Uterus (tissue), 2 donors: ENCODE measurements at regions not wholly inside any gene's neighbourhood (a gene's known extent, or its start where the extent isn't known, plus 50 kb on each side); places are given as distances from the start of the nearest gene placed in this dataset.

Experiments used
- POLR2A ChIP-seq, 2 donors: fragments of 450-650 bp; IDR thresholded peaks; one replicate each; pipeline ENCODE4 v1.6.1; 2016; ENCODE audit warnings: antibody characterized with exemption in 2 of 2, mild to moderate bottlenecking in 1 of 2, moderate library complexity in 1 of 2
- TF ChIP-seq, protein P1 (sequence below), 4 experiments: fragments of 200-600 bp in 2 of 4; fragments of 450-650 bp in 2 of 4; sonication (generic) in 2 of 4; IDR thresholded peaks; one replicate each; pipeline ENCODE4 v1.5.1; 2016 to 2019; ENCODE audit warnings: antibody characterized with exemption in 4 of 4, mild to moderate bottlenecking in 2 of 4, moderate library complexity in 1 of 4

DNA sequence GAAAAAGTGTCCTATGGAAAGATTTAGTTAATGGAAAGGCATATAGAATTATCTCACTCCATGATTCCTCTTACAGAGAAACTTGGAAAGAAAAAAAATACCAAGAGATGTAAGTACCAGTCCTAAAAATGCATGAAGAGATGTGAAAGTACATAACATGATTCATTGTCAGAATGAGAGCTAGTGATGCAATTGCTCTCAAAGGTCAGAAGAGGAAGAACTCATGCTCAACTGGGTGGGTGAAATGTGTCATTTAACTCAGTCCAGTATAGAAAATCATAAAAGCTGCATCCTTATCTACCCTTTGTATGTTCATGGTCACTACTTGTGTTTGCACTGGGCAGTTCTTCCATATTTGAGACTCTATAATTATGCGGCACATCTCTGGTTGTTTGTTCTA is 300.0 kb upstream of the PIK3C3 start:
- TF ChIP-seq POLR2A (IDR thresholded peaks at IDR 0.05), result no peak
- TF ChIP-seq, protein P1, sequence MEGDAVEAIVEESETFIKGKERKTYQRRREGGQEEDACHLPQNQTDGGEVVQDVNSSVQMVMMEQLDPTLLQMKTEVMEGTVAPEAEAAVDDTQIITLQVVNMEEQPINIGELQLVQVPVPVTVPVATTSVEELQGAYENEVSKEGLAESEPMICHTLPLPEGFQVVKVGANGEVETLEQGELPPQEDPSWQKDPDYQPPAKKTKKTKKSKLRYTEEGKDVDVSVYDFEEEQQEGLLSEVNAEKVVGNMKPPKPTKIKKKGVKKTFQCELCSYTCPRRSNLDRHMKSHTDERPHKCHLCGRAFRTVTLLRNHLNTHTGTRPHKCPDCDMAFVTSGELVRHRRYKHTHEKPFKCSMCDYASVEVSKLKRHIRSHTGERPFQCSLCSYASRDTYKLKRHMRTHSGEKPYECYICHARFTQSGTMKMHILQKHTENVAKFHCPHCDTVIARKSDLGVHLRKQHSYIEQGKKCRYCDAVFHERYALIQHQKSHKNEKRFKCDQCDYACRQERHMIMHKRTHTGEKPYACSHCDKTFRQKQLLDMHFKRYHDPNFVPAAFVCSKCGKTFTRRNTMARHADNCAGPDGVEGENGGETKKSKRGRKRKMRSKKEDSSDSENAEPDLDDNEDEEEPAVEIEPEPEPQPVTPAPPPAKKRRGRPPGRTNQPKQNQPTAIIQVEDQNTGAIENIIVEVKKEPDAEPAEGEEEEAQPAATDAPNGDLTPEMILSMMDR (IDR thresholded peaks at IDR 0.05), result no peak
